OCI-LY1 (cell line): ENCODE measurements at regions not wholly inside any gene's neighbourhood (a gene's known extent, or its start where the extent isn't known, plus 50 kb on each side); places are given as distances from the start of the nearest gene placed in this dataset.

Source experiments
- H2AFZ ChIP-seq: fragments of 200-600 bp; sonication (generic), shearing (Covaris generic); 2 replicates; pipeline ENCODE4 v1.6.0; 2014; ENCODE audit warnings: antibody characterized with exemption, mild to moderate bottlenecking, low read length
- H3F3A ChIP-seq: fragments of 200-600 bp; sonication (generic), shearing (Covaris generic); 2 replicates; pipeline ENCODE4 v1.6.0; 2014; ENCODE audit warnings: mild to moderate bottlenecking, antibody characterized with exemption, low read length, moderate library complexity; ENCODE audit not compliant: insufficient read depth
- H3K27ac ChIP-seq: fragments of 200-600 bp; sonication (generic); 2 replicates; pipeline ENCODE4 v1.5.1; 2014; ENCODE audit warnings: low read length, mixed run types, mild to moderate bottlenecking, low read depth; ENCODE audit not compliant: poor library complexity, severe bottlenecking
- H3K27me3 ChIP-seq: fragments of 200-600 bp; sonication (generic); 2 replicates; pipeline ENCODE4 v1.6.0; 2014; ENCODE audit warnings: antibody characterized with exemption, mild to moderate bottlenecking, low read length, moderate library complexity; ENCODE audit not compliant: insufficient read depth
- H3K36me3 ChIP-seq: fragments of 200-600 bp; sonication (generic); 2 replicates; pipeline ENCODE4 v1.6.1; 2014; ENCODE audit warnings: mild to moderate bottlenecking, antibody characterized with exemption, low read length, moderate library complexity, mixed read lengths; ENCODE audit not compliant: insufficient read depth
- H3K4me1 ChIP-seq: fragments of 200-600 bp; sonication (generic); 2 replicates; pipeline ENCODE4 v1.5.1; 2014; ENCODE audit warnings: mild to moderate bottlenecking, low read length, moderate library complexity; ENCODE audit not compliant: insufficient read depth, severe bottlenecking
- H3K4me2 ChIP-seq: fragments of 200-600 bp; sonication (generic), shearing (Covaris generic); 2 replicates; pipeline ENCODE4 v1.6.1; 2014; ENCODE audit warnings: low read length
- H3K4me3 ChIP-seq: fragments of 200-600 bp; sonication (generic); 2 replicates; pipeline ENCODE4 v1.5.1; 2014; ENCODE audit warnings: low read length, low read depth, mild to moderate bottlenecking, mixed read lengths; ENCODE audit not compliant: poor library complexity, severe bottlenecking
- H3K79me2 ChIP-seq: fragments of 200-600 bp; shearing (Covaris generic); 2 replicates; pipeline ENCODE4 v1.6.1; 2016; ENCODE audit warnings: mixed run types, low read length, mixed read lengths; ENCODE audit not compliant: insufficient read depth
- H3K9ac ChIP-seq: fragments of 200-600 bp; sonication (generic), shearing (Covaris generic); 2 replicates; pipeline ENCODE4 v1.6.1; 2014; ENCODE audit warnings: mild to moderate bottlenecking, low read length, mixed read lengths
- H3K9me2 ChIP-seq: fragments of 200-600 bp; sonication (generic), shearing (Covaris generic); 2 replicates; pipeline ENCODE4 v1.6.1; 2014; ENCODE audit warnings: low read depth, mild to moderate bottlenecking, low read length, mixed read lengths
- H3K9me3 ChIP-seq: fragments of 200-600 bp; shearing (Covaris generic); 2 replicates; pipeline ENCODE4 v1.6.1; 2014; ENCODE audit warnings: low read length, mixed read lengths
- H4K20me1 ChIP-seq: fragments of 200-600 bp; sonication (generic), shearing (Covaris generic); 2 replicates; pipeline ENCODE4 v1.6.0; 2016; ENCODE audit warnings: mild to moderate bottlenecking, low read length; ENCODE audit not compliant: insufficient read depth
- EZH2 ChIP-seq: fragments of 200-600 bp; sonication (generic), shearing (Covaris generic); IDR thresholded peaks from 2 replicates; pipeline ENCODE4 v1.8.0; 2017; ENCODE audit warnings: borderline replicate concordance, mixed run types, mild to moderate bottlenecking, antibody characterized with exemption, low read length, moderate library complexity, mixed read lengths
- TF ChIP-seq, protein P1 (sequence below): fragments of 200-600 bp; sonication (generic), shearing (Covaris generic); IDR thresholded peaks from 2 replicates; pipeline ENCODE4 v1.5.1; 2017; ENCODE audit warnings: mild to moderate bottlenecking, antibody characterized with exemption, low read length, moderate library complexity, mixed read lengths

DNA sequence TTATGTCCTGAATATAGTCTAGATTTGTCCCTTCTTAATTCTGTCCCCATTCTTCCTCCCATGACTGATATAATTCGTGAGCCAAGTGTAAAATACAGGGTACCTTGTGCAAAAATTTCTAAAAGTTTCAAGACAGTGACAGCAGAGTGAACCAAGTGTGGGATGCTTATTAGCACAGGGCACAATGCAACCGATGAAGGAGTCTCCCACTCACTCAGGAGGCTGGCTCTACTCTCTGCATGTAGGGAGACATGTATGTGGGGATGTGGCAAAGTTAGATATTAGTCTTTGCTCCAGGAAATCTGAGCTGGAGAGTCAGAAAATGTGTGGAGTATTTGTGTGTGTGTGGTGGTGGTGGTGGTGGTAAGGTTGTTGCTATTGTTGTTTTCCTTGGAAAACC, 305.9 kb downstream of the CHL1 start:
- H3K4me2 ChIP-seq: no peak overlapping the region

DNA sequence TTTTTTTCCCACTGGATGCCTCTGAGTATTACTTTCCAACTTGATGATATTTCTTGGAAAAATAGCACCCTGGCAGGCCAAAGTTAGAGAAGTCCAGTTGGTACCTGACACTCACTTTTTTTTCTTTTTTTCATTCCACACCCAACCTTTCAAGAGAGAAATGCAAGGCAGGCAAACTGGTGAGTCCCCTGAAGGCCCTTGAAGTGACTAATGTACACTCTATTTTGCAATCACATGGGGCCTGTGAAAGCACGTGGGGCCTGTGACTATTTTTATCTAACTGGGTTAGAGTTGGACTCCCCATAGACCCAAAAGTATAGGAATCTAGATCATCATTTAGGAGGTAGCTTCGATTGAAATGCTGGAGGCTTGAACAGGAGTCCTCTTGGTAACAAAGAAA, 316.7 kb downstream of the CHL1 start:
- H3K27ac ChIP-seq: no peak overlapping the region
- H3K4me2 ChIP-seq: no peak overlapping the region
- H3K79me2 ChIP-seq: no peaks in the 10 kb centered on the region
- no peaks in the 10 kb centered on the region for H4K20me1 ChIP-seq
- H3K9me2 ChIP-seq: no peaks in the 10 kb centered on the region
- TF ChIP-seq EZH2: no peak
- TF ChIP-seq, protein P1, sequence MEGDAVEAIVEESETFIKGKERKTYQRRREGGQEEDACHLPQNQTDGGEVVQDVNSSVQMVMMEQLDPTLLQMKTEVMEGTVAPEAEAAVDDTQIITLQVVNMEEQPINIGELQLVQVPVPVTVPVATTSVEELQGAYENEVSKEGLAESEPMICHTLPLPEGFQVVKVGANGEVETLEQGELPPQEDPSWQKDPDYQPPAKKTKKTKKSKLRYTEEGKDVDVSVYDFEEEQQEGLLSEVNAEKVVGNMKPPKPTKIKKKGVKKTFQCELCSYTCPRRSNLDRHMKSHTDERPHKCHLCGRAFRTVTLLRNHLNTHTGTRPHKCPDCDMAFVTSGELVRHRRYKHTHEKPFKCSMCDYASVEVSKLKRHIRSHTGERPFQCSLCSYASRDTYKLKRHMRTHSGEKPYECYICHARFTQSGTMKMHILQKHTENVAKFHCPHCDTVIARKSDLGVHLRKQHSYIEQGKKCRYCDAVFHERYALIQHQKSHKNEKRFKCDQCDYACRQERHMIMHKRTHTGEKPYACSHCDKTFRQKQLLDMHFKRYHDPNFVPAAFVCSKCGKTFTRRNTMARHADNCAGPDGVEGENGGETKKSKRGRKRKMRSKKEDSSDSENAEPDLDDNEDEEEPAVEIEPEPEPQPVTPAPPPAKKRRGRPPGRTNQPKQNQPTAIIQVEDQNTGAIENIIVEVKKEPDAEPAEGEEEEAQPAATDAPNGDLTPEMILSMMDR: no peak
- H3K4me1 ChIP-seq: peaks cover 10% of the 10 kb centered on the region
- H3K36me3 ChIP-seq: no peaks in the 10 kb centered on the region
- no peak overlapping the region for H3K4me3 ChIP-seq
- H3K27me3 ChIP-seq: no peaks in the 10 kb centered on the region
- H3K9me3 ChIP-seq: no peaks in the 10 kb centered on the region; the same call in 1 of the 2 replicates
- H3F3A ChIP-seq: no peaks in the 10 kb centered on the region; the same call in 1 of the 2 replicates
- no peak overlapping the region for H3K9ac ChIP-seq
- no peak overlapping the region for H2AFZ ChIP-seq

More for the DNA sequence above, 305.9 kb downstream of the CHL1 start:
- Histone ChIP-seq H3K27me3 (no peaks in the 10 kb centered on the region), H3K4me1 (no peaks in the 10 kb centered on the region), H3K9me3 (peaks cover 4% of the 10 kb centered on the region; the same call in 1 of the 2 replicates), H3K36me3 (no peaks in the 10 kb centered on the region), H3K27ac (no peak overlapping the region), H3F3A (no peaks in the 10 kb centered on the region), H3K9ac (no peak overlapping the region), H4K20me1 (no peaks in the 10 kb centered on the region), H2AFZ (no peak overlapping the region; the same call in 1 of the 2 replicates), H3K4me3 (no peak overlapping the region), H3K79me2 (no peaks in the 10 kb centered on the region), H3K9me2 (no peaks in the 10 kb centered on the region)
- TF ChIP-seq EZH2: no peak
- TF ChIP-seq, protein P1: no peak

DNA sequence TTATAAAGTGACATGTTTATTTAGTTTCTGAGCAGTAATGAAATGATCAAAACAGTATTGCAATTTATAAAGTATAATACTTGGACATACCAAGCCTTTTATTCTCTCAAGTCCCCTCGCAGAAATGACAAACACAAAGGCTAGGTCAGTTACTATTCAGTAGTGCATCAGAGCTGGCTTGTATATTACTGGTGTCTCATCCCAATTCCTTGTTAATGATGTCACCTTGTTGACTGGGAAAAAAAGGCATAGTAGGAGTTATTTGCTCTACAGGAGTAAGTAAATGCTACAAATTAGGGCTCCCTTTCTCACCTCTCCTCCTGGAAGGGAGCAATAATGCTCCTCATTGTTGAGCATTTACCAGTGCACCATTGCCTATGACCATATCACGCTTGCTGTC, 317.6 kb downstream of the CHL1 start:
- Histone ChIP-seq H3K9ac (no peak overlapping the region), H3F3A (no peaks in the 10 kb centered on the region; the same call in 1 of the 2 replicates), H3K9me3 (no peaks in the 10 kb centered on the region), H3K4me2 (no peak overlapping the region), H3K27me3 (no peaks in the 10 kb centered on the region), H3K79me2 (no peaks in the 10 kb centered on the region), H3K4me1 (peaks cover 10% of the 10 kb centered on the region), H4K20me1 (no peaks in the 10 kb centered on the region), H2AFZ (no peak overlapping the region), H3K9me2 (no peaks in the 10 kb centered on the region), H3K27ac (no peak overlapping the region), H3K4me3 (no peak overlapping the region), H3K36me3 (no peaks in the 10 kb centered on the region)
- TF ChIP-seq, protein P1: no peak
- no peak for TF ChIP-seq EZH2
